ENCODE measurements at regions not wholly inside any gene's neighbourhood (a gene's known extent, or its start where the extent isn't known, plus 50 kb on each side); places are given as distances from the start of the nearest gene placed in this dataset.
"Not testable (repeated sequence)": the region's sequence is repeated elsewhere in the genome, so short reads cannot be mapped to it uniquely, and the experiment has no call there.

- DNase-seq (ENCODE audit: low read depth in 4 of 4, low spot score in 2 of 4): not testable (repeated sequence)
These were observed 2159.8 kb downstream of the TP53TG3F start for GRCh38 chr16:35619176-35619575.

- DNase-seq (ENCODE audit: low read depth in 4 of 4, low spot score in 2 of 4): no peak
These were observed 2166.6 kb downstream of the TP53TG3F start for GRCh38 chr16:35626041-35626440.

- DNase-seq (ENCODE audit: low read depth in 4 of 4, low spot score in 2 of 4): no peak
These were observed 2169.6 kb downstream of the TP53TG3F start for GRCh38 chr16:35628976-35629375.

- DNase-seq (ENCODE audit: low read depth in 4 of 4, low spot score in 2 of 4): no peak
These were observed 2172.0 kb downstream of the TP53TG3F start for GRCh38 chr16:35631261-35631945.

GRCh38 chr16:35636480-35637230, 2177.2 kb downstream of the TP53TG3F start:
- DNase-seq (ENCODE audit: low read depth in 4 of 4, low spot score in 2 of 4): no peak

GRCh38 chr16:35637683-35638082, 2178.3 kb downstream of the TP53TG3F start:
- DNase-seq (ENCODE audit: low read depth in 4 of 4, low spot score in 2 of 4): no peak

DNA sequence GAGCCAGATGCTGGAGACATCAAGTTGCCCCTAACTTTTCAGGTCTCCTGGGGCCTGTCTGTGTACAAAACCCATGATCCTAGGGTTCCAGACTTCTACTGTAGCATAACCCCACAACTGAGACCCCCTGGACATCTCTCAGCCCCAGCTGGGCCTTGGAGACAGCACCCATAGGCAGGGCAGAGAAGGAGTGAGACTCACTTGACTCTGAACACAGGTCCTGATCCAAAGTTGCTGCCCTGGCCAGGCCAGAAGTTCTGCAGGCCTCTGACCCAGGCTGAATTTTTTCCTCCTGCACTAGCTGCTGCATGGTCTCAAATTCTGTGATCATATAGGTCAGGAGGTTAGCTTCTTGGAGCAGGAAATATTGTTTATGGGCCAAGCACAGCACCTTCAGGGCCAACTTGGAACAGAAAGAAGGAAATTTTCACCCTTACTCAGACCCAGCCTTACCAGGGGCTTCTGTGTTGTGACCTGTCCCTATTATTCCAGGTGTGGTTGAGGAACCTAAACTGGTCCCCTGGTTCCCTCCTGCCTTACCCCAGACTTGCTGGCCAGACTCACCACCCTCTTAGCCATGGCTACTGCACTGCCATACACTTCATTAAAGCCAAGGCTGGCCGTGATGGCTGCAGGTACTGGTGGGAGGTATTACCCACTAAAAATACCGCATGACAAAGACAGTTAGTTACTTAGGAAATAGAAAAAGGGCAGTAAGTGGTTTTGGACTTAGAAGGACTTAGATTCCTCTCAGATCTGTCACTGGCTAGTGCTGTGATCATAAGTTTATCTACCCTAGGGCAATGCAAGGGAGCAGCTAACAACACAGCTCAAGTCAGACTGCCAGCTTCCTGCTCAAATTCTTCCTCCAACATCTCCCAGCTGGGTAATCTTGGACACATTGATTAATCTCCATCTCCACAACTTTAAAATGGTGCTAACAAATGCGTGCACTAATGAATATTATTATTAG, 2180.1 kb downstream of the TP53TG3F start:
- no peak for DNase-seq (ENCODE audit: low read depth in 4 of 4, low spot score in 2 of 4)

- no peak for DNase-seq (ENCODE audit: low read depth in 4 of 4, low spot score in 2 of 4)
These were observed 2183.0 kb downstream of the TP53TG3F start for GRCh38 chr16:35642322-35642835.

- no peak for DNase-seq (ENCODE audit: low read depth in 4 of 4, low spot score in 2 of 4)
These were observed 2192.4 kb downstream of the TP53TG3F start for GRCh38 chr16:35651841-35652240.

- DNase-seq (ENCODE audit: low read depth in 4 of 4, low spot score in 2 of 4): no peak
These were observed 2204.8 kb downstream of the TP53TG3F start for GRCh38 chr16:35664091-35664693.

DNA sequence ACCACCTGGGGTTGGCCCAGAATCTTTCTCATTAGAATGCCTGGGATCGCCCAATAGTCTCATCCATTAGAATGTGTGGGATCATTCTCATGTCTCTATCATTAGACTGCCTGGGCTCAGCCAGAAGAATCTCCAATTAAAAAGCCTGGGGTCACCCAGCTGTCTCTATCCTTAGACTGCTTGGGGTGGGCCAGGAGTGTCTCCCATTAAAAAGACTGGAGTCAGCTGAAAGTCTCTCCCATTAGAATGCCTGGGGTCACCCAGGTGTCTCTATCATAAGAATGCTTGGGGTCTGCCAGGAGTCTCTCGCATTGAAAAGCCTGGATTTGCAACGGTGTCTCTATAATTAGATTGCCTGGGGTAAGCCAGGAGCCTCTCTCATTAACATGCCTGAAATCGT, 2225.7 kb downstream of the TP53TG3F start:
- no peak for DNase-seq (ENCODE audit: low read depth in 4 of 4, low spot score in 2 of 4)

- no peak for DNase-seq (ENCODE audit: low read depth in 4 of 4, low spot score in 2 of 4)
These were observed 2227.2 kb downstream of the TP53TG3F start for GRCh38 chr16:35686595-35686994.

GRCh38 chr16:35687071-35687470, 2227.7 kb downstream of the TP53TG3F start:
- DNase-seq (ENCODE audit: low read depth in 4 of 4, low spot score in 2 of 4): no peak

- DNase-seq (ENCODE audit: low read depth in 4 of 4, low spot score in 2 of 4): no peak
These were observed 2228.4 kb downstream of the TP53TG3F start for GRCh38 chr16:35687781-35688180.

DNA sequence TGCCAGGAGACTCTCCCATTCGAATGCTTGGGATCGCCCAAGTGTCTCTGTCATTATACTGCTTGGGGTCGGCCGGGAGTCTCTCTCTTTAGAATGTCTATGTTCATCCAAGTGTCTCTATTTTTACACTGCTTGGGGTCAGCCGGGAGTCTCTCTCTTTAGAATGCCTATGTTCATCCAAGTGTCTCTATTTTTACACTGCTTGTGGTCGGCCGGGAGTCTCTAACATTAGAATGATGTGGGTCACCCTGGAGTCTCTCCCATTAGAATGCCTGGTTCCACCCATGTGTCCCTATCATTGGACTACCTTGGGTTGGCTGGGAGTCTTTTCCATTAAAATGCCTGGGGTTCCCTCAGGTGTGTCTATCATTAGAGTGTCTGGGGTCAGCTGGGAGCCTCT, 2230.4 kb downstream of the TP53TG3F start:
- DNase-seq (ENCODE audit: low read depth in 4 of 4, low spot score in 2 of 4): no peak

DNA sequence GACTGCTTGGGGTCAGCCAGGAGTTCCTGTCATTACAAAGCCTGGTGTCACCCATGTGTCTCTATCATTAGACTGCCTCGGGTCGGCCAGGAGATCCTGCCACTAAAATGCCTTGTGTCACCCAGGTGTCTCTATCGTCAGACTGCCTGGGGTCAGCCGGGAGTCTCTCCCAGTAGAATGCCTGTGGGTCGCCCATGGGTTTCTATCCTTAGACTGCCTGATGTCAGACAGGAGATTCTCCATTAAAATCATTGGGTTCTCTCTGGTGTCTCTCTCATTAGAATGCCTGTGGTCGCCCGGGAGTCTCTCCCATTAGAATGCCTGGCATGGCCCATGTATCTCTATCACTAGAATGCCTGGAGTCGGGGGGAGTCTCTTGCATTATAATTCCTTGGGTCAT, 2231.0 kb downstream of the TP53TG3F start:
- DNase-seq (ENCODE audit: low read depth in 4 of 4, low spot score in 2 of 4): no peak

DNA sequence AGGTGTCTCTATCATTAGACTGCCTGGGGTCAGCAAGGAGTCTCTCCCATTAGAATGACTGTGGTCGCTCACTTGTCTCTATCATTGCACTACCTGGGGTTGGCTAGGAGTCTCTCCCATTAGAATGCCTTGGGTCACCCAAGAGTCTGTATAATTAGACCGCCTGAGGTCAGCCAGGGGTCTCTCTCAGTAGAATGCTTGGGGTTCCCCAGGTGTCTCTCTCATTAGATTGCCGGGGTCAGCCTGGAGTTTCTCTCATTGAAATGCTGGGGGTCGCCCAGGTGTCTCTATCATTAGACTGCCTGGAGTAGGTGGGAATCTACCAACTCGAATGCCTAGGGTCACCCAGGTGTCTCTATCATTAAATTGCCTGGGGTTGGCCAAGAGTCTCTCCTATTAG, 2231.6 kb downstream of the TP53TG3F start:
- DNase-seq (ENCODE audit: low read depth in 4 of 4, low spot score in 2 of 4): no peak

GRCh38 chr16:35692824-35693223, 2233.4 kb downstream of the TP53TG3F start:
- no peak for DNase-seq (ENCODE audit: low read depth in 4 of 4, low spot score in 2 of 4)

DNA sequence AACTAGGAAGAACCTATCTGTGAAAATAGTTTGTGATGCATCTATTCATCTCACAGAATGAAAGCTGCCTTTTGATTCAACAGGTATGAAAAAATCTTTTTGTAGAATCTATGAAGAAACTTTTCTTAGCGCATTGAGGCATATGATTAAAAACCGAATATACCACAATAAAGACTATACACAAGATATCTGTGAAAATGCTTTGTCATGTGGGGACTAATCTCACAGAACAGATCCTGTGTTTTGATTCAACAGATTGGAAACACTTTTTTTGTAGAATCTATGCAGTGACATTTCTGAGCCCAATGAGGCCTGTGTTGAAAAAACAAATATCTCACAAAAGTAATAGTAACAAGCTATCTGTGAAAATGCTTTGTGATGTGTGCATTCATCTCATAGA, 2247.5 kb downstream of the TP53TG3F start:
- no peak for DNase-seq (ENCODE audit: low read depth in 4 of 4, low spot score in 2 of 4)

DNA sequence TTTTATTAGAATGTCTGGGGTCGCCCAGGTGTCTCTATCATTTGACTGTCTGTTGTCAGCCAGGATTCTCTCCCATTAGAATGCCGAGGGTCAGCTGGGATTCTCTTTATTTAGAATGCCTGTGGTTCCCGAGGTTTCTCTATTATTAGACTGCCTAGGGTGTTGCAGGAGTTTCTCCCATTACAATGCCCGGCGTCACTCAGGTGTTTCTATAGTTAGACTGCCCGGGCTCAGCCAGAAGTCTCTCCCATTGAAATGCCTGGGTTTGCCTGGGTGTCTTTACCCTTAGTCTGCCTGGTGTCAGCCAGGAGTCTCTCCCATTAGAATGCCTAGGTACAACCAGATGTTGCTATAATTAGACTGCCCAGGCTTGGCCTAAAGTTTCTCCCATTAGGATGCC, 2252.0 kb downstream of the TP53TG3F start:
- no peak for DNase-seq (ENCODE audit: low read depth in 4 of 4, low spot score in 2 of 4)

All from left renal cortex interstitium (tissue), 4 donors.